CD4-positive, alpha-beta T cell treated with Interleukin-1 beta for 1 hour (primary cell): ENCODE measurements at regions not wholly inside any gene's neighbourhood (a gene's known extent, or its start where the extent isn't known, plus 50 kb on each side); places are given as distances from the start of the nearest gene placed in this dataset.

ENCODE experiments used
- DNase-seq, 2 donors: peaks; one replicate each; pipeline ENCODE4 v3.0.0-alpha.2; 2020 to 2022

DNA sequence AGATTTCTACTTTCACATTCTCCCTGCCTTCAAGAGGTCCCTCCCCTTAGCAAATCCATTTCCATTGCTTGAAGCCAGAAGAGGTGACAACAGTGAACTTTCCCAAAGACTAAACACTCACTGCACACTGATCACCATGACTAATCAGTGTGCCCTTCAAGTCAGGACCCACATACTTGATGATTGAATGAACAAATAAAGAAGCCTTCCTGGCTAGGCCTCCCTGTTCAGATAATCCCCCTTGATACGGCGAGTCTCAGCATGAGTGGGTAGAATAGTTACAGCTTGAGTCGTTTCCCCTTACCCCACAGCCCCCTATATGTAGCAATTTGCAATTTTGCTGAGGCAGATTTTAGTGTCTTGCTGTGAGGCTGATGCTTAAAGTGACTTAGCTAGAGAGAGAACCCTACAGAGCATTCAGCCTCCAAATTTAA lies 102.2 kb downstream of the UNC5CL start:
- DNase-seq: no peak

DNA sequence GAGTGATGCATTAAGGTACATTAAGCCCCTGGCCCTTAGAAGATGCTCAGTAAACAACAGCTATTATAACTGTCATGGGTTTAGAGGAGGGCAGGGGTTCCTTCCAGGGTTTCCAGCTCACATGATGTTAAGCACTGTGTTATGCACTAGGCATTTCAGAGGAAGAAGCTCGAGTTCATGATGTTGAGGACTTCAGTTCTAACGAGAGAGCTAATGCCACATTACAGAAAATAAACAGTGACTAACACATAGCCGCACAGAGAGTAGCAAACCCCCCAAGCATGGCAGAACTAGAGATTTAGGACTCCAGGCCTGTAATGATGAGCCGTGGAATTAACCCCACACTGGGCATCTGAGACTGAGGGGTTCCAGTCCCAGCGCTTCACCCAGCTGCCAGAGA lies 105.2 kb downstream of the UNC5CL start:
- no peak for DNase-seq

DNA sequence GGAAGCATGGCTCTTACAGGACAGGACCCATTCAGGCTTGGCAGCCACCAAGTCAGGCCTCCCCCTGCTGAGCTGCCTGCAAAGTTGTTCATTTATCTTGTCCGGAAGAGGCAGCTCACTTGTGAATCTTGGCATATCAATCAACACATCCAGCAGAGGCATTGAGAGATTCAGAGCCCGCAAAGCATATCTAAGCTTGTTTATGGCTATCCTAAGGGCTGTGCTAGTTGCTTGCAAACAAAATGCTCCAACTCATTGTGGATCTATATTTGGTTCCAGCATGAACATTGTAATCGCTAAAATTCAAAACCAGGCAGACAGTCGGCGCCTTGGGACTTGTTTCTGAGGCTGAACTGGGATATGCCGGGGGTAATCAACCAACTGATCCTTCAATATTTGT lies 106.1 kb downstream of the UNC5CL start:
- no peak for DNase-seq

DNA sequence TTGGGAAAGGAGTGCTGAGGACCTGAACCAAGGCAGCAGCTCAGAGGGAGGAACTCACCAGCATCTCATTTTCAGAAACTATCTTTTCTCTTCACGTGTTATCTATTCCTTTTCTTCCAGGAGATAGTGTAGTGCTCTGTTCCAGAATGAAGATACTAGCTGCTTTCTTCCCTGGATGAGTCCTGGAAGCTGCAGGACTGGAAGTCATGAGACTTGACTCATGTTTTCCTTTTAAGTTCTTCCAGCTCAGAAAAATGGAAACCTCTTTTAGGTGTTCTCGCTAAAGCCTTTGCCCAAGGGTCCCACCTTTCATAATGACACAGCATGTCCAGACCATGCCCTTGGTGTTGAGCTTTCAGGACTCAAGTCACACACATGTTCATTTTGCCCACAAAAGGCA lies 106.7 kb downstream of the UNC5CL start:
- DNase-seq: no peak

DNA sequence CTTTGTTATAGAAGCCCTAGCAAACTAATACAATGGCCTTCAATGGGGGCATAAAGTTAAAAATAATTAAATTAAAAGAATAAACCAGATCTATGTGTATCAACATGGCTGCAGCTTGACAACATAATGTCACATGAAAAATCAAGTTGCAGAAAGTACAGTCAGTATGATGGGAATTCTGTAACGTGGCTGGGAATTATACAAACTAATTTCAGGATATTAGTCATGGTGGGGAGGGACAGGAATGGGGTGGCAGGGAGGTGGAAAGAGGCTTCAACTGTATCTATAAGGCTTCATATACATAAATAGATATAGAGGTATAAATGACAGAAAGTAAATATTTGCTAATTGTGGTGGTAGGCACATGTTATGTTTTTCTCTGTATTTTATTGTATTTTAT lies 107.1 kb downstream of the UNC5CL start:
- DNase-seq: no peak

DNA sequence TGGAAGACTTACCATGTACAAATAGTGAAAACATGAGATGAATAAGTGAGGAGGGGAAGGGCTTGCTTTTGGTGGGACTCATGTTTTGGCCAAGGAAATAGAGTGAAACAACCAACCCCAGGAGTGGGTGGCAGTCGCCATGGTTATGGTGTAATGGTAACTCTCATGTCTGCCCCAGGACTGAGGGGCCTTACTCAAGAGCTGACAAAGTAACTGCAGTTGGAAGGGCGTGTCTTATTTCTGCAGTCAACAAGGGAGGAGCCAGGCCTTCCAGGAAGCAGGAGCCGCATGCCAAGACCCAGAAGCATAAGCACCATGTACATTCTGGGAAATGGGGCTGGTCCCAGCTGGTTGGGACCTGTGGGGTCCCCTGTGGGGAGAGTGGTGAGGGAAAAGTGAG lies 108.5 kb downstream of the UNC5CL start:
- no peak for DNase-seq

DNA sequence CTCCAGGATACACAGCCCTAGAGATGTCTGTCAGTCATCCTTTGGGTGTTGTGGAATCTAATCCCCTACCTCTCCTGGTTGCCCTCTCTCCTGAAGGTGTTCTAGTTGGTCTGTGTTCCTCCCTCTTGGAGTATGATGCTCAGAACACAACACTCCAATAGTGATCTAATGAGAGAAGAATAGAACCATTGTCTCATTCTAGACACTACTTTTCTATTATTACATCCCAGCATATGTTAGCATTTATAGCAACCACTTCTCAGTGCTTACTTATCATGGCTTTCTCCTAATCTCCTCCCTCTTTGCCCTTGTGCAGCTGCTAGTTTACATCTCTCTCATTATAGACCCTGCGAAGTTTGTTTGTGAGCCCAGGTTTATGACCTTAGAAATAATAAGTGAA lies 109.0 kb downstream of the UNC5CL start:
- no peak for DNase-seq

DNA sequence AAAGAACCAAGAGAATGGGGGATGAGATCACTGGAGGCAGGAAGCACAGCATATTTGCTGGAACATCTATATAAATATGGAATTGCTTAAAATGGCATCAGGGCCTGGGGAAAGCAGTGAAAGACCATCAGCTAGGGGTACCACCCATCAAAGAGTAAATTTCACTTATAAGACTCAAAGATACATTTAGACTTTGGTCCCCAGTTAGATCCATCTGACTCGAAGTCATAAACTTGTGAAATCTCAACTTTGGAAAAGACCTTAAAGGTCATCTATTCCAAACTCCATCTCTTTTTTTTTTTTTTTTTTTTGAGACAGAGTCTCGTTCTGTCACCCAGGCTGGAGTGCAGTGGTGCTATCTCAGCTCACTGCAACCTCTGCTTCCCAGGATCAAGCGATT lies 109.8 kb downstream of the UNC5CL start:
- no peak for DNase-seq

DNA sequence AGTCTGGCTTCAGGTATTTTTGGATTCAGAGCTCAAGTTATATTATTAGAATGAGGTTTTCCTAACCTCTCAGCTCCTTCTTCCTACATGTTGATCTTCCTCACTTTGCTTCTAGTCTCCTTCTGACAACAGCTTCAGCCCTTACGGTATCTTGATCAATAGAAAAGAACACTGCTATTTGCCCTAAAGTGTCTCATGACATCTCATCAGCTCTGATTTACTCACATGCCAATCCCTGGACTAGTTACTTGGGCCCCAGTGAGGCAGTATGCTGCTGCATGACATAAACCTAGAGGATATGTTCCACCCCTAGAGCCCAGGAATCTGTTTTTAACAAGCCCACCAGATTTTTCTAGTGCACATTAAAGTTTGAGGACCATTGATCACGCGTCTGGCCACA lies 110.3 kb downstream of the UNC5CL start:
- DNase-seq: no peak

DNA sequence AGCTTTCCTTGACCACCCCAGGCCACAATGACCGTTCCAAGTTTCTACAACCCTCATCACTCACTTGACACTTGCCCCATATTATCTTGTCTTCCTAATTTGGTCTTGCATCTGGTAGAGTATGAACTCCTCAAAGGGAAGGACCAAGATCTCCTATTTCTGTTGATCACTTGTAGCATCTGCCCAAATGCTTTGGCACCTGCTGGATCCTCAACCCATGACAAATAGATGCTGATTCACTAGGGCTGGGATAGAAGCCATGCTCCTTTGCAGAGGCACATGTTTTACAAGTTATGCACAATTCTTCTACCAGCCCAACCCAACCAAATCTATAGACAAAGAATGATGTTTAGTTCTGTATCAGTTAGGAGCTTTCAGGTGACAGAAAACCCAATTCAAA lies 110.7 kb downstream of the UNC5CL start:
- DNase-seq: no peak

DNA sequence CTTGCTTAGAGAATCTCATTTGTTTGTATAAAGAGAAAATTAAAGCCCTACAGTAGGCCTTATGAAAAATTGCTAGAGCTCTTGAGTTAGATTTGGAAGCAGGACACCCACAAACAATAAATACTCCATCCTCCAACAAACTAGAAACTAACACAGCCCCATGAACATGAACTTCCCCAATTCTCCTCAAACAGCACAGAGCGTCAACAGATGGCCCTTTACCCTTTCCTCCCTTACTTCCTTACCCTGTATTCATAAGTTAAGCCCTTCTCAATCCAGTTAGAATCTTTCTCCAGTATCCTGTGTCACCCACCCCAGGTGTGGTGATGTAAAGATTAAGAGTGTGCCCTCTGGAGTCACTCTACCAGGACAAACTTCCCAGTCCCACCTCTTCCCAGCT lies 113.7 kb downstream of the UNC5CL start:
- DNase-seq: no peak

DNA sequence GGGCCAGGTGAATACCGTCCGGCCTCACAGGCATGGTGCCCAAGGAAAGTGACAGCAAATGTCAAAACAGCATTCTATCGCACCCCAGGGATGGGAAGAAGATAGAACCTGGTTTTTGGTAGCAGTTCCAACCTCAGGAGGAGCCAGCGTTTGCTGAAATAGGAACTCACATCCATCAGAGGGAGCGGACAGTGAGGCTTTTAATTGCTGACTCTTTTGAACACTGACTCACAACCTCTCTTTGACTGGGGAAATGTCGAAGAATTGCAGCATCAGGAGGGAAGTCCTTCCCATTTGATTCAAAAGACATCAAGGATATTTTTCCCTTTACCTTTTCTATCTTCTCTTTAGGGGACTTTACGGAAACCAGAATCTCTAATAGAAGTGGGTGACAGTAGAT lies 114.2 kb downstream of the UNC5CL start:
- no peak for DNase-seq

DNA sequence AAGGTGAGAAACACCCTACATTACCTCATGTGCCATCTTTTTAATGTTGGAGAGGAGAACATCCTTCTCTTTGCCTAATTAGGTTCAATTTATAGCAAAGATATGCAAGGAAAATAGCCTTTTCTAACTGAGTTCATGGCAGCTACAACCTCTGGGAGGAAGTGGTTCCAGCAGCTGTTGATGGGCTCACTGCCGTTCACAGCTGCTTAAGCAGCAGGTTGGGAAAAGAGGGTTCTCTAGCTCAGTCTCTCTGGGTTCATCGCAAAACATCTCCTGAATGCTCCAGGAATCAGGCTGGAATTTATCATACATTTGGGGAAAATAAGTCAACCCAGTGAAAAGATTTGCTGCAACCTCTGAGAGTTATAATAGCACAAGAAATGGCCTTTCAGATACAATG lies 115.1 kb downstream of the UNC5CL start:
- no peak for DNase-seq

DNA sequence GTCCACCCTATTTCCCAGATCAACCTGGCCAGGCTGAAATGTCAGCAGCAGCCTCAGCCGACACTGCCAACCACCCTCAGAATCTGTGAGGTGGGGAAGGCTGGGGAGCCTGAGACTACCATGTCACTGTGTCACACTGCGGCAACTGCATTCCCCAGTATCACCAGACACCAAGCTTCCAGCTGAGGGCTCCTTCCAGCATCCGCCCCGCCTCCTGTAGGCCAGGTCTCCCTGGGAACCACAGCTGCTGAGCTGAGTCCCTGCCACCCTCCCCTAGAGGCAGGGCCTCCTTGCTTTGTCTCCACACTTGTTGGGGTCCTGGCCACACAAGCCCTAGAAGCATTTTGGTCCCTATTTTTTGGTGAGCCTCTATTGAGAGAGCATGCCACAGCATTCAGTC lies 115.7 kb downstream of the UNC5CL start:
- no peak for DNase-seq

DNA sequence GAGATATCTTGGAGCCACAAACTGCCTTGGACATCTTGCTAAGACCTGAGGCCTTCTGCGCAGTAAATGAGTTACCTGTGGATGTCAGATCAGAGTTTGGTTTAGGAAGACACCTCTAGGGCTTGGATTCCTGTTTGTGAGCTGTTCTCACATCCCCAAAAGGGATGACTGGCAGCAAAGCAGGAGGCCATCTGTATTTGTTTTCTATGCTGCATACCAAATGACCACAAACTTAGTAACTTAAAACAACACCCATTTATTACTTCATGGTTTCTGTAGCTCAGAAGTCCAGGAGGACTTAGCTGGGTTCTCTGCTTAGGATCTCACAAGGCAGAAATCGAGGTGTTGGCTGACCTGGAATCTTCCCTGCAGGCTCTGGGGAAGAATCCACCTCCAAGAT lies 116.7 kb downstream of the UNC5CL start:
- DNase-seq: no peak

DNA sequence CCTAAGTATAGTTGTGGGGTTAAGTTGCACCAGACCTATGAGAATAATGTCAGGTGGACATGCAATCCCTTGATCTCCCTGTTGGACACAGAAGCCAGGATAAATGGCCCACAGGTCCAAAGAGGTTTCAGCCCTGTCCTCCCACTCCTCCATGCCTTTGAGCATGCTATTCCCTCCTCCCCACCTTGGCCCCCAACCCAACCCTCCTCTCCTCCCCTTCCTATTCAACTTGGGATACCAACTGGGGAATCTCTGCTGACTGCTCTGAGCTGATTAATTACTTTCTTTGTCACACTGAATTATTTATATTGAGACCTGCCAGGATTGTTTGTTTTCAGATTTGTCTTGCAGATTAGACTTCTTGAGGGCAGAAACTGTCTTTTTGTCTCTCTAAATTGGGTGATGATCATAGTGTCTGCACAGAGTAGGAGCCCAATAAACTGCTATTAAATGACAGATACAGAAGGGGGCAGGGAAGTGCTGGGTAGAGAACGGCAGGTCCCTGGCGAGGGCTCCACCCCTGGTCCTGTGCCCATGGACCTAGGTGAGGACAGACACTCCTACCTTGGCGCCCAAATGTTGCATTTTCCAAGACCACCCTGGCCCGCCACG lies 120.9 kb downstream of the UNC5CL start:
- no peak for DNase-seq

DNA sequence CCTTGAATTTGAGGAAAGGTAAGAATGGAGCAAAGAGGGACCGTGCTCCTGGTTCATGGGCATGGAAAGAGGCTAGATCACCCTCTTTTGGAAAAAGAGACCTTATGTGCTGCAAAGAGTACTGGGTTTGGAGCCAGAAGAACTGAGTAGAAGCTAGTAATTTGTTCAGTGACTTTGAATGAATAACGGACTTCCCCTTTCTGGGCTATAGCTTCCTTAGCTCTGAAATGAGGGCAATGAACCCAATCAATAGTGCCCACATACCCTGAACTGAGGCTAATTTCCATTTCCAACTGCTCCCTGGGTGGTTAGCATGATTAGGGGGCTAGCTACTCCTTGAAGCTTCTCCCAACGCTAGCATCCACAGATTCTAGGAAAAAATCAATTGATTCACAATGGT lies 121.4 kb downstream of the UNC5CL start:
- DNase-seq: no peak

DNA sequence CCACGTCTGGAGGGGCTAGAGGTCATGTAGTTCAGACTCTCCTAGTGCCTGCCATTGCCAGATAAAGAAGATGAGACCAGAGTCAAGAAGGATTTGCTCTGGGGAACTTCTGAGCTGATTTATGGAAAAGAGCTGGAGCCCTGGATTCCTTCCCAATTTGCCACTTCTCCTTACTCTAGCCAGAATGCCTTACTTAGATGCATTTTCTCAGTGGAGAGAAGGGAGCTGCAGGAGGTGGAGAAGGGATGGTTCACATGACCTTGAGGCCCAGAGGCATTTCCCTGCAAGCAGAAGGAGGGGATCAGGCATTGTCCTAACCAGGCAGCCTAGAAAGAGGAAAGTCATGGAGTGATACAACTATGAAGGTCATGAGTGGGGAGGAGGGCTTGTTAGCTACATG lies 122.2 kb downstream of the UNC5CL start:
- DNase-seq: no peak

DNA sequence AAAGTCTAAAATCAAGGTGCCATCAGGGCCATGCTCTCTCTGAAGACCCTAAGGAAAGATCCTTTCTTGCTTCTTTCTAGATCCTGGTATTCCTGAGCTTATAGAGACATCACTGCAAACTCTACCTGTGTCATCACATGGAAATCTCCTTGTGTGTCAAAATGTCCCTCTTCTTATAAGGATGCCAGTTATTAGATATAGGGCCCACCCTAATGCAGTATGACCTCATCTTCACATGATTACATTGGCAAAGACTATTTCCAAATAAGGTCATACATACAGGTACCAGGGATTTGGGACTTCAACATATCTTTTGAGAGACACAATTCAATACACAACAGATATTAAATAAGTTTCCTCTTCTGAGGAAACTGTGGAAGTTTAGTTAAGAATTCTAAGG lies 123.9 kb downstream of the UNC5CL start:
- no peak for DNase-seq

DNA sequence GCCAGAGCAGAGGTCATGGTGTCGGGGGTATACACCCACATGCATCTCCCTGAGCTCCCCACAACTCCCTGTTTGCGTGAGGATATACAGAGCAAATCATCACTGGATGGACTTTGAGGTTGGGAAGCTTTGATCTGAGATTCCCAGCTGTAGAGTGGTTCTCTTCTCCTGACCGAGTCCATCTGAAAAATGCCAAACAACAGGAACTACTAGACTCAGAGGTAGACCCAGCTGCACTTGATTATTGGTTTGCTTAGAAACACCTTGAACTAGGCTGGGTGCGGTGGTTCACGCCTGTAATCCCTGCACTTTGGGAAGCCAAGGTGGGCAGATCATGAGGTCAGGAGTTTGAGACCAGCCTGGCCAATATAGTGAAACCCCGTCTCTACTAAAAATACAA lies 125.0 kb downstream of the UNC5CL start:
- DNase-seq: no peak

DNA sequence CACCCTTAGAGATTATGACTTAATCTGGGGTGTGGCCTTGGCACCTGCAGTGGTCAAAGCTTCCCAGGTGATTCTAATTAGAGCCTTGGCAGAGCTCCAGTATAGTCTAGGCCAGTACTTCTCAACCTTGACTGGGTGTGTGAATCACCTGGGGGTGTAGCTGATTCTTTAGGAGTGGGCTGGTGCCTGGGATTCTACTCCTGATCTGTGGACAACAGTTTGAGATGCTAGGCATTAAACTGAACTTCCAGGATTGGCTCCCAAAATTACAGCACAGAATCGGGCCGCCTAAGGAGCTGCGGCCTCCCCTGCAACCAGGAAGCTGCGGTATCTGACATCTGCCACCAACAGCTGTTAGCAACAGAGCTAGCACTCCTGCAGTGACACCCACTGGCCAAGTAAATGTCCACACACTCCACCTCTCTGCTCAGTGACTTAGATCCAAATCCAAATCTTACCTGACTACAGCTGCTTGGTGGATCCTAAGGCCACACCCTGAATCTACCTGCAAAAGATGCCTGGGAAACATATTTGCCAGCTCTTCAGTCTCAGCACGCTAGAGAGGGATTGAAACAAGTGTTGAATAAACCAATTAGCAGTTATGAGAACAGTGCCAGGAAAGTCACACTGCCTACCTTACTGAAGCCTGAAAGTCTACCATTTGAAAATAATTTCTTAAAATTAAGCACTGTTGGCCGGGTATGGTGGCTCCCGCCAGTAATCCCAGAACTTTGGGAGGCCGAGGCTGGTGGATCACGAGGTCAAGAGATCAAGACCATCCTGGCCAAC lies 126.7 kb downstream of the UNC5CL start:
- DNase-seq: peak; percentile 11 to 16

DNA sequence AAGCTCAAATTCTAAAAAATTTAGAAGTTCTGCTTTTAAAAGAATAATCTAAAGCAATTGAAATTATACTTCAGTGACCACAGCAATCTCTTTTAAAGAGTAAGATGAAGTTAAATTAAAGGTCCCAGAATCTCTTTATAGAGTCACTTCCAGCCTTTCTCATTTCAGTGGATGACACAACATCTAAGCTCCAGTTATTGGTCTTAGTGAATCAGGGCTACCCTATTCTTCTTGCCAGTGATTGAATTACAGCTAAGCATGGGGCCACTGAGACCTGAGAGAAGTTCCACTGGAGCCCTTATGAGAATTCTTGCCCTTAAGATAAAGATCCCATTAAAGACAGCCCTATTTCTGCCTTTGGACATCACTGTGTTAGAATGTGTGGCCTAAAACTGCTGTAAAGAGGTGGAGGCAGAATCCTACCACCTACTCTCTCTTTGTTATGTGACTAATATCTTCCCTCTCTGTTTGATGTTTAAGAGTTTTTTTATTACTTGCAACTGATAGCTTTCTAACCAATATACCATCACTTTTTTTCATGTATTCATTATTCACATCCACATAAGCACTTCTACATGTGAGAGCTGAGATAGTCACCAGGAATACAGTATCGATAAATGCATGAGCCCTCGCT lies 128.6 kb downstream of the UNC5CL start:
- no peak for DNase-seq

DNA sequence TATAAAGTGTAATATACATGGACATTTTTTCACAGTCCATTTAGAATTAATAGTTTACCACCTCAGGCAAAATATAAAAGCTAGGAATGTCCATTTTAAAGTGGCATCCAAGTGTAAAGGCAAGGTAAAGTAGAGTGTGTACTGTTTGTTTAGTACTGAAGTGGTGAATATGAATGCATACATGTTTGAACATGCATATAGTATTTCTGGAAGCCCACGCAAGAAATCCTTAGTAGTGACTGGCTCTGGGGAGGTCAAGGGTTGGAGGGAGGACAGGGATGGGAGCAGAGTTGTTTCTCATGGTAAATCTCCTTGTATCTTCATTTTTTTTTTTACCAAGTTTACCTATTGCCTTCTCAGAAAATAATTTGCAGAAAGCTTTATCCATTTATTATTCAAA lies 129.2 kb downstream of the UNC5CL start:
- DNase-seq: no peak

DNA sequence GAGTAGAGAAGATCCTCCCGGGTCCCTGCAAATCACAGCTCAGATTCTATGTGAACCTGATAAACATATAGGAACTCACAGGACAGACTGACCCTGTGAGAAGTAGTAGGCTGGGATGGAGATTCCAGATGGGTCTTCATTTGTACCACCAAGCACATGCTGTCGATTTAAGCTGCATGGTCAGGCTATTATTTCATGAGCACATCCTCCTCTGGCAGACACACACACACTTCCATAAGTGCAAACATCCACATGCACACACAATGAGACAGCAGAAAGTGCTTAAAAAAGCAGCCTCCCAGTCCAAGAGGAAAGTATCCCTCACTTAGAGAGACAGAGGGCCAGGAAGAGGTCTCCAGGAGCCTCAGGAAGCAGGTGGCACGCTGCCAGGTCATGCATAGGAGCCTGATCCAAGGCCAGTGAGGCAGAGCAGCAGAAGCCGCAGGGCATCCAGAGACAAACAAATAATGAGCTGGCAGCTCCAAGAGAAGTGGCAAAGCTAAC lies 131.8 kb downstream of the UNC5CL start:
- DNase-seq: no peak
